MM.1S (cell line): ENCODE measurements at regions not wholly inside any gene's neighbourhood (a gene's known extent, or its start where the extent isn't known, plus 50 kb on each side); places are given as distances from the start of the nearest gene placed in this dataset.

Experiments used
- CTCF ChIP-seq: fragments of 300-600 bp; sonication (generic); IDR thresholded peaks from 2 replicates; pipeline ENCODE4 v1.5.1; 2016; ENCODE audit warnings: antibody characterized with exemption, low read length, mixed read lengths
- EZH2 ChIP-seq: fragments of 300-600 bp; sonication (generic); optimal IDR thresholded peaks from 2 replicates; pipeline ENCODE3; 2017; ENCODE audit warnings: low read depth, mild to moderate bottlenecking, antibody characterized with exemption, low read length, mixed read lengths

- no peak for TF ChIP-seq CTCF
- TF ChIP-seq EZH2, result no peak
Measured at GRCh38 chr7:39845006-39845405, 105.0 kb upstream of the CDK13 start.
